Mammary epithelial cell (primary cell): ENCODE measurements at regions not wholly inside any gene's neighbourhood (a gene's known extent, or its start where the extent isn't known, plus 50 kb on each side); places are given as distances from the start of the nearest gene placed in this dataset.

Experiments
- CTCF ChIP-seq, 2 donors: IDR thresholded peaks in 1 of 2; conservative IDR thresholded peaks in 1 of 2; 2 replicates each; pipeline ENCODE4 v1.5.1; 2011 to 2012; ENCODE audit warnings: inconsistent platforms in 2 of 2, low read length in 2 of 2, mild to moderate bottlenecking in 2 of 2, control low read depth in 1 of 2, low read depth in 1 of 2; ENCODE audit not compliant: insufficient read depth in 1 of 2; ENCODE audit errors: extremely low read depth in 1 of 2
- EZH2 ChIP-seq: IDR thresholded peaks from 2 replicates; pipeline ENCODE4 v1.6.1; 2012; ENCODE audit warnings: low read length, inconsistent platforms, borderline replicate concordance

- no peak for TF ChIP-seq CTCF (conservative IDR thresholded peaks at IDR 0.05 in 1 of 2, IDR thresholded peaks at IDR 0.05 in 1 of 2; ENCODE audit: extremely low read depth in 1 of 2, insufficient read depth in 1 of 2, low read depth in 1 of 2, low read length in 2 of 2)
- TF ChIP-seq EZH2, result no peak
Observed at GRCh38 chr1:112304126-112304525, 91.9 kb upstream of the CTTNBP2NL start.
